SKM-1 (cell line): ENCODE measurements at regions not wholly inside any gene's neighbourhood (a gene's known extent, or its start where the extent isn't known, plus 50 kb on each side); places are given as distances from the start of the nearest gene placed in this dataset.
"Not testable (repeated sequence)": the region's sequence is repeated elsewhere in the genome, so short reads cannot be mapped to it uniquely, and the experiment has no call there.

Experiments used
- DNase-seq: peaks from one replicate; lab custom pipeline; 2025; ENCODE audit not compliant: unreplicated experiment; lab: John Stamatoyannopoulos, UW

DNA sequence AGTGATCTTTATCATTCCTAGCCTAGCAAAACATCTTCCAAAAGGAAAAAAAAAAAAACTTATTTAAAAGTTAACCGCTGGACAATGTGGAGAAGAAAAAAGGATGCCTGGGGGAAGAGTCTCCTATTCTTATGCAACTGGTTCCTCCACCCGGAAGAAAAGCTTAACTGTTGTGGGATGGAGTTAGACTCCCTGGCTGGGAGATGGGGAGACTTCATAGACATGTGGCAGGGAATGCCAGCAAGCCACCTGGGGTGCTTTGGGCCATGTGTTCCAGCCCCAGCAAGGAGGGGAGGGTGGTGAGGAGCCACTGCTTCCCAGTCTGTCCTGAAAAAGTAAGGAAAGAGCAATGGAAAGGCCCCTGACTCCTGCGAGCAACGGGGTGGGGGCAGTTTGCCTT is 119.4 kb upstream of the SPIN4 start:
- no peak for DNase-seq

GRCh38 chrX:63466690-63467089 is 115.6 kb upstream of the SPIN4 start:
- no peak for DNase-seq

- no peak for DNase-seq
Measured at GRCh38 chrX:63458981-63459380, 107.8 kb upstream of the SPIN4 start.

- DNase-seq, result no peak
Measured at GRCh38 chrX:63453571-63453970, 102.4 kb upstream of the SPIN4 start.

DNA sequence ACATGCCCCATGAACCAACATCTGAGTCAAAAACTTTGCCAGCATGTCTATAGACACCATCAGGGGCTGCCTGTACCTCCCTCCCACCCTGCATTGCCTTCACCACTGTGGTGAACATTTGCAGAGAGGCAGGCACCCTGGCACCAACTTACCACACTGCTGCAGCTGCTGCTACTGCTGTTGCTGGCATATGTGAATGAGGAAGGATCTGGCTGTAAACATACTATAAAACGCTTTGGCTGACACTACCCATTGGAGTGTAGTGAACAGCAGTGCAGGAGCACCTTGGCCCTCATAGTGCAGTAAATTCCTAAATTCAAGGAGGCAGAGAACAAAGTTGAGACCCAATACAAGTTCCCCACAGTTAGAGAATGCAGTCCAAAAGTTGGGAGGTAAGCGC is 90.6 kb upstream of the SPIN4 start:
- DNase-seq, result no peak

DNA sequence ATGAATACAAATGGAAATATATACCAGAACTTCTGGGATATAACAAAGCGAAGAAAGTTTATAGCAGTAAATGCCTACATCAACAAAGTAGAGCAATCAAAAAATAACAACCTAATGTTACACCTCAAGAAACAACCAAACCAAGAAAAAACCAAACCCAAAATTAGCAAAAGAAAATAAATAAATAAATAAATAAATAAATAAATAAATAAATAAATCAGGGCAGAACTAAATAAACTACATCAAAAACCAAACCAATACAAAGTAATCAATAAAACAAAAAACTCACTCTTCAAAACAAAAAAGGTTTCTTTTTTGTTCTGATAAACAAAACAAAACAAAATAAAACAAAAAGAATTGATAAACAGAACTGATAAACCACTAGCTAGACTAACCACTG is 88.4 kb upstream of the SPIN4 start:
- DNase-seq, result no peak

DNA sequence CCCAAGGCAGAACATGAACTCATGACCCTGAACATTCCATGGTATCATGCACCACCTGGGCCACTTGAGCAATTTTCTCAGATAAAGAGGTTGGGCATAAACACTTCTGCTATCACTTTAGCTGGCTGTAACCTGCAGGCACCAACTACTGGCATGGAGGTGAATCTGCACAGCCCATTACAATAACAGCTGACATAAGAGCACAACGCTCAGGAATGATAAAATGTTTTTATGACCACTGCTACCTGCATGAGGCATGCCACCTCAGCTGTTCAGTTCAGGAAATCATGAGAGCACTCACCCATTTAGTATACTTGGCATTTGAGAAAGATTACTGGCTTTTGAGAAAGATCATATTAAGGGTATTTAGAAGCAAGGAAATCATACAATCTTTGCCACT is 85.7 kb upstream of the SPIN4 start:
- DNase-seq, result no peak

GRCh38 chrX:63434665-63435064 is 83.5 kb upstream of the SPIN4 start:
- DNase-seq, result no peak

DNA sequence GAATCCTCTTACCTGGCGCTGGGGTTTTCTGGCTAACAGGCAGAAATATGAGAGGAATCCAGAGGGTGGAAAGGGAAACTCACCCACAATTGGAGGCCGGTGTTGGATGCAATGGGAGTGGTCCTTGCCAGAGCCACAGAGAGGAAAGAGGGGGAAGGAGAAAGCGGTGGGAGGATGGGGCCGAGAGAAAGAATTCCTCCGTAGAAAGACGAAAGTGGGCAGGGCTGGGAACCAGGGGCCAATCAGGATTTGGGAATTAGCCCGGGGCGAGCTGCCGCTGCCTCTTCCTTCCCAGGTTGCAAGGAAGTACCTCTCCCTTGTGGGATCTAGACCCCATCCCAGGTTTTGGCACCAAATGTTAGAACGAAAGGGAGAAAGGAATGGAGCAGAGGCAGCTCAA is 83.1 kb upstream of the SPIN4 start:
- no peak for DNase-seq

DNA sequence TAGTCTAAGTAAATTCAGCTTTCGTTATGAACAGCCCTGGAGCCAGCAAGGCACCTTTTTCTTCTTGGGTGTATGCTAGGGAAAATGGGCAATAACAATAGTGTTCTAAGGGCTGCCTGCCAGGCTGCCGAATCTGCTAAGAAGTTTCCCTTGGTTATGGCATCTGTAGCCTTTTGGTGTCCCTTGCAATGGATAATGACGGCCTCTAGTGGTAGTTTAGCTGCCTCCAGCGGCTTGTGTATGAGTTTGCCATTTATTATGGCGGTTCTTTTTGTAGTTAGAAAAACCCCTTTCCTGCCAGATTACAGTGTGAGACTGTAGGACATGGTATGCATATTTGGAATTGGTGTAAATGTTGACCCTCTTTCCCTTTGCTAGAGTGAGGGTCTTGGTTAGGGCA is 78.9 kb upstream of the SPIN4 start:
- DNase-seq, result no peak

DNA sequence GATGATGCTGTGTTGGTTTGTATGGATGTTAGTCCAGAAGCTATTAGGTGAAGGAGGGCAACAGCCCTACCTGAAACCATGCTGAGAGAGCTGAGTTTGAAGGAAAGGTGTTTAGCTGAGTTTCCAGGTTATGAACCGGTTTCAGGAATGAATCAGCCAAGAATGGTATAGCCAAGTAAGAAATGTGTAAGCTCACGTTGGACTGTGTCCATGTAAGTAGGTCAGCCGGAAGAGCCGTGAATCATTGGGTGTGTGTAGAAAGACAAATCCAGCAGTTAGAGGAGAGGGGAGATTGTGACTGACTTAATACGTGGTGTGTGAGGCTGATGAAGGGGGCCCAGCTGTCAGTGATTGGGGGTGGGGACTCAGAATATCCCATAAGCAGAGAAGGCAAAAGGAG is 77.2 kb upstream of the SPIN4 start:
- no peak for DNase-seq

DNA sequence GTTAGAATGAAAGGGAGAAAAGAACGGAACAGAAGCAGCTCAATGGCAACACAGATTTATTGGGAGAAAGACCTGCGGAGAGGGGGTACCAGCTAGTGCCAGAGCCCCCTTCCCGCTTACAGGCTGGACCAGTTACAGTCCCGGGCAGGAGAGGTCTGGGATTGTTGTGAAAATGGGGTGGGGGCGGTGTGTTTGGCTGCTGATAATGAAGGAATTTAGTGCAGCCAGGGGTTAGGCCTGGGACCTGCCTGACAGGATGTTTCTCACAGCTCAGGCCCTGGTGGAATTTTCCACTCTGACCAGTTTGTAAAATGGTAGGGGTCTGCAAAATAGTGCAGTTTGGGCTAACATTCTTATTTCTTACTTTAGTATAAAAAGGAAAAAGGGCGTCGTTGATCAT is 75.4 kb upstream of the SPIN4 start:
- DNase-seq, result no peak

GRCh38 chrX:63424063-63424462 is 72.9 kb upstream of the SPIN4 start:
- DNase-seq, result no peak

DNA sequence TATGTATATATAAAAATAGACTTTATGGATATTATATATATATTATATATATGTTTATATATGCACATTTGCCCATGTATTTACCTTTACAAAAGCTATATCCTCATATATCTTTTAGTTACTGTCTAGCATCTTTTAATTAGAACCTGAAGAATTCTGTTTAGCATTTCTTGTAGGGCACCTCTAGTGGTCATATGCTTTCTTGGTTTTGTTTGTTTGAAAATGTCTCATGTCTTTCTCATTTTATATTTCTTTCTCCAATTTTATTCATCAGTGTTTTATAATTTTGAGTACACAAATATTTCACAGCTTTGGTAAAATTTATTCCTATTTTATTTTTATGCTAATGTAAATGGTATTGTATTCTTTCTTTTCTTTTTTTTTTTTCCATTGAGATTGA is 70.3 kb upstream of the SPIN4 start:
- DNase-seq, result no peak

- DNase-seq, result no peak
Measured at GRCh38 chrX:63418211-63418610, 67.1 kb upstream of the SPIN4 start.

DNA sequence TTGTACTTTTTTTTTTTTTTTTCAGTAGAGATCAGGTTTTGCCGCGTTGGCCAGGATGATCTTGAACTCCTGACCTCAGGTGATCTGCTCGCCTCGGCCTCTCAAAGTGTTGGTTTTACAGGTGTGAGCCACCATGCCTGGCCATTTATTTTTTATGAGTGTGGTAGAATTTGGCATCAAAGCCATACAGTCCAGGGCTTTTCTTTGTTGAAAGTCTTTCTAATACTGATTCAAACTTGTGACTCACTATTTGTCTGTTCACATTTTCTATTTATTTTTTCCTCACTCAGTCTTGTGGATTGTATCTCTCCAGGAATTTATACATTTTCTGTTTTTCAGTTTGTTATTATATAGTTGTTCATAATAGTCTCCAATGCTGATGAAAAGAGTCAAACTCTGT is 66.5 kb upstream of the SPIN4 start:
- DNase-seq, result no peak

GRCh38 chrX:63409934-63410333 is 58.8 kb upstream of the SPIN4 start:
- DNase-seq, result not testable (repeated sequence)

DNA sequence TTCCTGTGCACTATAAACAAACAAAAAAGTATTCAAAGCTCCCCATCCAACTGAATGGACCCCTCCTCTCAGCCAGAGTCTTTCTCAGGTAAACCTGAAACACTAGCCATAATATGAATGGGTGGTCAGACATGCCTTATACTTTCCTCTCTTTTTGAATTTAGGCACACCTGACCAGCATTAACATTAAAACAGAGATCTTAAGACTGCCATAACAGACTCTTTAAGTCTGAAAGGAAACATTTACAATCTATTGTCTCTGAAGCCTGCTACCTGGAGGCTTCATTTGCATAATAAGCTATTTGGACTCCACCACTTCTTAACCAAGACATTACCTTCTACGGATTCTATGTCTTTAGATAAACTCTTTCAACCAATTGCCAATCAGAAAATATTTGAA is 56.9 kb upstream of the SPIN4 start:
- DNase-seq, result no peak

GRCh38 chrX:63404332-63404731 is 53.2 kb upstream of the SPIN4 start:
- DNase-seq, result no peak

DNA sequence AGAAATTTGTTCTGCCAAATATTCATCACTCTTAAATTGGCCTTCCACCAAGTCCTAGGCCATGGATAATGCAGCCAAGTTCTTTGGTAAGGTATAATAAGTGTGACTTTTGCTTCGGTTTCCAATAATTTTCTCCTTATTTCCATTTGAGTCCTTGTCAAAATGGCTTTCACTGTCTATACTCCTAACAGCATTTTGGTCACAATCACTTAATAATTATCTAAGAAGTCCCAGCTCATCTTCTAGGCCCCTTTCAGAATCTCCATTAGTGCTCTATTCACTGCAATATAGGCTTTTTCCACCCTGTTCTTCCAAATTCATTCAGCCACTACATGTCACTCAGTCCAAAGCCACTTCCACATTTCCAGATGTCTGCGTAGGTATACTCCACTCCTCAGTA is 51.0 kb upstream of the SPIN4 start:
- no peak for DNase-seq
